Smooth muscle cell (in vitro differentiated cells): ENCODE measurements at regions not wholly inside any gene's neighbourhood (a gene's known extent, or its start where the extent isn't known, plus 50 kb on each side); places are given as distances from the start of the nearest gene placed in this dataset.

Source experiments
- DNase-seq: peaks from one replicate; lab custom pipeline; 2025; ENCODE audit not compliant: unreplicated experiment; lab: John Stamatoyannopoulos, UW
- H2AFZ ChIP-seq: fragments of 200-600 bp; sonication (generic); 2 replicates; pipeline ENCODE4 v1.6.0; 2016; ENCODE audit warnings: antibody characterized with exemption, low read depth, mild to moderate bottlenecking
- H3F3A ChIP-seq: fragments of 200-600 bp; sonication (generic); 2 replicates; pipeline ENCODE4 v1.6.0; 2017; ENCODE audit warnings: antibody characterized with exemption, low read depth
- H3K27ac ChIP-seq: fragments of 200-600 bp; sonication (generic); 2 replicates; pipeline ENCODE4 v1.5.1; 2016; ENCODE audit warnings: low read depth, mild to moderate bottlenecking
- H3K27me3 ChIP-seq: fragments of 200-600 bp; sonication (generic); 2 replicates; pipeline ENCODE4 v1.6.1; 2016; ENCODE audit warnings: low read depth, mild to moderate bottlenecking
- H3K36me3 ChIP-seq: fragments of 200-600 bp; sonication (generic); 2 replicates; pipeline ENCODE4 v1.5.1; 2016; ENCODE audit warnings: low read depth
- H3K4me1 ChIP-seq: fragments of 200-600 bp; sonication (generic); 2 replicates; pipeline ENCODE4 v1.5.1; 2016; ENCODE audit warnings: low read depth
- H3K4me2 ChIP-seq: fragments of 200-600 bp; sonication (generic); 2 replicates; pipeline ENCODE4 v1.6.0; 2016; ENCODE audit warnings: mild to moderate bottlenecking
- H3K4me3 ChIP-seq: fragments of 200-600 bp; sonication (generic); 2 replicates; pipeline ENCODE4 v1.5.1; 2016; ENCODE audit warnings: mild to moderate bottlenecking
- H3K79me2 ChIP-seq: fragments of 200-600 bp; sonication (generic); 2 replicates; pipeline ENCODE4 v1.6.0; 2016; ENCODE audit warnings: low read depth, mild to moderate bottlenecking
- H3K9ac ChIP-seq: fragments of 200-600 bp; sonication (generic); 2 replicates; pipeline ENCODE4 v1.6.0; 2016; ENCODE audit warnings: low read depth
- H3K9me3 ChIP-seq: fragments of 200-600 bp; sonication (generic); replicated peaks from 2 replicates; pipeline ENCODE4 v1.5.1; 2016; ENCODE audit warnings: low read depth
- H4K20me1 ChIP-seq: fragments of 200-600 bp; sonication (generic); 2 replicates; pipeline ENCODE4 v1.6.0; 2016; ENCODE audit warnings: low read depth
- CTCF ChIP-seq: fragments of 200-600 bp; sonication (generic); IDR thresholded peaks from 2 replicates; pipeline ENCODE4 v1.5.1; 2017; ENCODE audit warnings: borderline replicate concordance, mild to moderate bottlenecking, antibody characterized with exemption; ENCODE audit not compliant: insufficient read depth, poor library complexity, severe bottlenecking
- WGBS: methylation state at CpG from one replicate; pipeline ENCODE4 v1.1.7; 2016; ENCODE audit warnings: low lambda C conversion rate; 5-methylcytosine and 5-hydroxymethylcytosine counted together

- 93% methylated on average over 7 of the region's 7 CpGs for WGBS
- TF ChIP-seq CTCF, result no peak
- Histone ChIP-seq H3F3A (no peaks in the 10 kb centered on the region), H3K9me3 (no peaks in the 10 kb centered on the region), H2AFZ (no peak overlapping the region), H3K4me3 (no peak overlapping the region), H3K27ac (no peak overlapping the region), H3K36me3 (no peaks in the 10 kb centered on the region), H3K79me2 (no peaks in the 10 kb centered on the region), H3K4me1 (no peaks in the 10 kb centered on the region), H3K27me3 (no peaks in the 10 kb centered on the region), H3K9ac (no peak overlapping the region), H4K20me1 (no peaks in the 10 kb centered on the region), H3K4me2 (no peak overlapping the region)
- no peak for DNase-seq
Measured at GRCh38 chr13:43994999-43995859, 115.5 kb downstream of the LACC1 start.

- H4K20me1 ChIP-seq, result no peaks in the 10 kb centered on the region
- no peaks in the 10 kb centered on the region for H3K27me3 ChIP-seq
- no peaks in the 10 kb centered on the region for H3K79me2 ChIP-seq
- H2AFZ ChIP-seq, result no peak overlapping the region
- no peak overlapping the region for H3K9ac ChIP-seq
- no peaks in the 10 kb centered on the region for H3K36me3 ChIP-seq
- no peaks in the 10 kb centered on the region for H3K4me1 ChIP-seq
- no peak overlapping the region for H3K4me2 ChIP-seq
- no peak overlapping the region for H3K4me3 ChIP-seq
- no peaks in the 10 kb centered on the region for H3F3A ChIP-seq
- H3K27ac ChIP-seq, result no peak overlapping the region
- no peak for TF ChIP-seq CTCF
- 86% methylated on average over 1 of the region's 1 CpG for WGBS
- no peaks in the 10 kb centered on the region for H3K9me3 ChIP-seq
- DNase-seq, result no peak
Measured at GRCh38 chr13:43996221-43996620, 116.5 kb downstream of the LACC1 start.

- no peak for TF ChIP-seq CTCF
- Histone ChIP-seq H3K4me3 (no peak overlapping the region), H3K36me3 (no peaks in the 10 kb centered on the region), H3K27ac (no peak overlapping the region), H2AFZ (no peak overlapping the region), H4K20me1 (no peaks in the 10 kb centered on the region), H3K4me2 (no peak overlapping the region), H3F3A (peaks cover 6% of the 10 kb centered on the region), H3K4me1 (no peaks in the 10 kb centered on the region), H3K79me2 (no peaks in the 10 kb centered on the region), H3K27me3 (no peaks in the 10 kb centered on the region), H3K9ac (no peak overlapping the region), H3K9me3 (no peaks in the 10 kb centered on the region)
- DNase-seq, result no peak
- WGBS, result 98% methylated on average over 2 of the region's 2 CpGs
Measured at GRCh38 chr13:44003481-44003880, 123.8 kb downstream of the LACC1 start.

- H3K36me3 ChIP-seq, result no peaks in the 10 kb centered on the region
- no peaks in the 10 kb centered on the region for H4K20me1 ChIP-seq
- H3K4me3 ChIP-seq, result no peak overlapping the region
- WGBS, result 18% methylated on average over 3 of the region's 3 CpGs
- peak overlapping the region; percentile 42 for H3K4me2 ChIP-seq
- no peaks in the 10 kb centered on the region for H3K4me1 ChIP-seq
- H2AFZ ChIP-seq, result peak overlapping the region; percentile 34
- no peaks in the 10 kb centered on the region for H3K79me2 ChIP-seq
- peak; percentile 2 for DNase-seq
- no peak for TF ChIP-seq CTCF
- no peak overlapping the region for H3K9ac ChIP-seq
- H3K27ac ChIP-seq, result peak overlapping the region; percentile 81
- H3F3A ChIP-seq, result peaks cover 6% of the 10 kb centered on the region
- no peaks in the 10 kb centered on the region for H3K9me3 ChIP-seq
- no peaks in the 10 kb centered on the region for H3K27me3 ChIP-seq
Measured at GRCh38 chr13:44004878-44005277, 125.2 kb downstream of the LACC1 start.
